ENCODE measurements at regions not wholly inside any gene's neighbourhood (a gene's known extent, or its start where the extent isn't known, plus 50 kb on each side); places are given as distances from the start of the nearest gene placed in this dataset.
"Not testable (repeated sequence)": the region's sequence is repeated elsewhere in the genome, so short reads cannot be mapped to it uniquely, and the experiment has no call there.

- WGBS, 2 donors = 94 to 100% methylated on average over 1 of the region's 1 CpG
- Histone ChIP-seq H3K9me3 (no peaks in the 10 kb centered on the region), H3K27me3 (no peaks in the 10 kb centered on the region), H3K36me3 (ENCODE audit: low read depth, missing control alignments) (no peaks in the 10 kb centered on the region), H3K27ac (no peak overlapping the region), H3K4me1 (no peaks in the 10 kb centered on the region), H3K4me3 (no peak overlapping the region)
- TF ChIP-seq POLR2A (IDR thresholded peaks at IDR 0.05) (no peak), CTCF (IDR thresholded peaks at IDR 0.05) (no peak)
- no peak for DNase-seq
- intact Hi-C loops (cut with DNase I; ENCODE audit: low total_unique reads) = no loop called here
Measured at GRCh38 chr7:64429232-64429631, 115.5 kb downstream of the ZNF736 start.

GRCh38 chr7:64425436-64425835 lies 111.7 kb downstream of the ZNF736 start:
- H3K27me3 ChIP-seq; intact Hi-C loops (cut with DNase I; ENCODE audit: low total_unique reads); H3K4me3 ChIP-seq; H3K4me1 ChIP-seq; H3K27ac ChIP-seq; H3K9me3 ChIP-seq; DNase-seq; H3K36me3 ChIP-seq (ENCODE audit: low read depth, missing control alignments): not testable (repeated sequence)

- 61 to 88% methylated on average over 5 to 18 of the region's 18 CpGs for WGBS, 2 donors
- no peaks in the 10 kb centered on the region for H3K9me3 ChIP-seq
- DNase-seq = no peak
- intact Hi-C loops (cut with DNase I; ENCODE audit: low total_unique reads) = no loop called here
- H3K27me3 ChIP-seq = no peaks in the 10 kb centered on the region
- no peak overlapping the region for H3K27ac ChIP-seq
- H3K4me1 ChIP-seq = no peaks in the 10 kb centered on the region
- no peaks in the 10 kb centered on the region for H3K36me3 ChIP-seq (ENCODE audit: low read depth, missing control alignments)
- no peak overlapping the region for H3K4me3 ChIP-seq
- TF ChIP-seq CTCF (IDR thresholded peaks at IDR 0.05) = no peak
Measured at GRCh38 chr7:64407148-64407547, 93.4 kb downstream of the ZNF736 start.
